ENCODE measurements at regions not wholly inside any gene's neighbourhood (a gene's known extent, or its start where the extent isn't known, plus 50 kb on each side); places are given as distances from the start of the nearest gene placed in this dataset.

GRCh38 chr7:17516771-17517170 is 218.3 kb downstream of the AHR start (continued):
- TF ChIP-seq ZBTB40 (IDR thresholded peaks at IDR 0.05) (no peak), ZBTB40 (CRISPR knock-in tag; IDR thresholded peaks at IDR 0.05) (no peak), SKI (IDR thresholded peaks at IDR 0.05; ENCODE audit: partially characterized antibody) (no peak), SP1 (IDR thresholded peaks at IDR 0.05) (no peak), SP1 (CRISPR knock-in tag; IDR thresholded peaks at IDR 0.05) (no peak), ZNF629 (CRISPR knock-in tag; conservative IDR thresholded peaks at IDR 0.05) (no peak)

Data from HepG2 (cell line).